Stimulated activated CD4-positive, alpha-beta T cell treated with anti-CD3 and anti-CD28 coated beads, Interleukin-1b, Interleukin-23, amount 100 ng/mL, for 4 hours (primary cell): ENCODE measurements at regions not wholly inside any gene's neighbourhood (a gene's known extent, or its start where the extent isn't known, plus 50 kb on each side); places are given as distances from the start of the nearest gene placed in this dataset.
"Not testable (repeated sequence)": the region's sequence is repeated elsewhere in the genome, so short reads cannot be mapped to it uniquely, and the experiment has no call there.

Experiments used
- DNase-seq, 2 donors: peaks; one replicate each; pipeline ENCODE4 v3.0.0-alpha.2; 2020; ENCODE audit warnings: low read depth in 2 of 2

DNA sequence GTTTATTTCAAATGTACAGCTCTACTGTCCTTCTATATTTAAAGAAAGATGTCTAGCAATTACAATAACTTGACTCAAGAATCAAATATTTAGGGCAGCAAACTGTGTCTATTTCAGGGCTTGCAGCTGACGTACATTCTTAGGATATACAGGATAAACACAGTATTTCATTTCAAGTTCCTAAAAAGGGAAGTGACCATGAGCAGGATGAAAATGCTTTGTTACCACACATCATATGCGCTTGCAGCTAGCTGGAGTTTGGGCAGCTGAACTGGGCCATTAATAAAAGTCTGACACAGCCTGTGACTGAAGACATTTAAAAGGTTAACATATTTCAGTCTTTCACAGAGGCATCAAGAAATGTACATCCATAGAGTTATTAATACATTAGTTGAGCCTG lies 264.6 kb upstream of the TRIB2 start:
- no peak for DNase-seq

DNA sequence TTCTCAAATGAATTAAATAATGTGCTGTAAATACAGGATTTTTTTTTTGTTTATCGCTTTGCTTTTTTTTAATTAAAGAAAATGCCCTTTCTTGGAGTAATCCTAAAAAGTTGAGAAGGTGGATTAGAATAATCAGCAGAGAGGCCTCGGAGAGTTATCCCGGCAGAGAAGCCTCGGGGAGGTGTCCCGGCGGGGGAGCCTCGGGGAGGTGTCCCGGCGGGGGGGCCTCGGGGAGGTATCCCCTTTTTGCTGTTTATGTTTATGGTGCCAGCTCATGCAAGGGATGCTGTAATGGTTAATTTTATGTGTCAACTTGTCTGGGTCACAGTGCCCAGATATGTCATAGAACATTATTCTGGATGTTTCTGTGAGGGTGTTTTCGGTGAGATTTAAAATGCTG lies 263.0 kb upstream of the TRIB2 start:
- no peak for DNase-seq

DNA sequence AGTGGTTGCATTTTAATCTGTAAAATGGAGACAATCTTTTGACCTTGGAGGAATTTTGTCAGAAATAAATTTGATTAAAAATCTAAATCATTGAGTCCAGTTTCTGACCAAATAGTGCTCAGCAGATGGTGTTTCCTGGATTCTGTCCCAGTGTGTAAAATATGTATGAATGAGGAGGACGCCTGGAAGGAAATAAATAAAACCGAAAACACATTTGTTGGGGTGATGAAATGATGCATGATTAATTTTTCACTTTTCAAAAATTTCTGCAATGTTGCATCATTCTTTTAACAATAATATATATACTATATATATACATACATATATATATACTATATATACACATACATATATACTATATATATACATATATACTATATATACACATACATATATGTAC lies 261.1 kb upstream of the TRIB2 start:
- no peak for DNase-seq

DNA sequence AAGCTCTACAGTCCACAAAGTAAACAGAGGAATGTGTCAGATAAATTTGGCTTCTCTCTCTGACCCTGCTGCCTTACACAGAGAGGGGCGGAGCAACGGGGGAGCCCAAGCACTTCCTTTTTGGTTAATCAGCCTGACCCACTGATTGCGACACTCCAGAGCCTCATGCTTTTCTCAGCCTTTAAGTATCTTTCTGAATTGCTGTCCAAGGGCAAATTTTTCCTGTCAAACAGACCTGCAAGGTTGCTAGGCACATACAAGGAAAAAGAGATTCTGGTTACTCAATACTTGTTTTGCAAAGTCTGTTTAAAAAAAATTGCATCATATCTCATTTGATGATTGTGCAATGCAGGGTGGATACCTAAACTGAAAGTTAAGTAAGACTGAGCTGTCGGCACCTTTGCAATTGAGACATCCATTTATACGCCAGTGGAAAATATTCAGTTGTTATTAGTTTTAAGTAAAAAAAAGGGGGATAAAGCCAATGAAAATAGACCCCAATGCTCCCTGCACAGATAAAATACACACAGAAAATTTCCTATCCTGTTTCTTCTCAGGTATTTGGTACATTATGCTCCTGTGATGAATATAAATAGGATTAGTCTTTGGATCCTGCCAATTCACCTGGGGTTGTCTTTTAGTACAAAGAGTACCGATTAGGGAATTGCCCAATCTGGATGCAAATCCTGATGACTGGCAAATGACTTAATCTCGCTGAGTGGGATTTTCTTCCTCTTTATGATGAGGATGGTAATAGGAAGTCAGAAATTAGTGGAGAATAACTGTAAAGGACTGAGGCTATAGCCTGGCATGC lies 260.2 kb upstream of the TRIB2 start:
- DNase-seq = peak; percentile 41 to 47

DNA sequence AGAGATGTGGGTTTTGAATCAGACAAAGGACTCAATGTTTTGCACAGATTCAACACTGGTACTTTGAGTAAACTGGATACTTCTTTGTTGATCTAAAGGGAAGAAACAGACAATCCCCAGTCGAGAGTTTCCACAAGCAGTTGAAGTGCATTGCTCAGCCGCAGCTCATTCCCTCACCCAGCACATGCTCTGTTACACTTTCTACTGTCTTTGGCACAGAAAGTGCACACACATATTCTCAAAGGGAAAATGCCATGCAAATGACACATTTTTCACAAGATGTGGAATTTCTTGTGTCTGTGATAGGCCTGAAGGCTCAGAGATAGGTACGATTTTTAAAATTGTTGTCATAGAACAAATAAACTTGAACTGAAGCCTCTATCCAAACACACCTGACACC lies 258.9 kb upstream of the TRIB2 start:
- DNase-seq = no peak

DNA sequence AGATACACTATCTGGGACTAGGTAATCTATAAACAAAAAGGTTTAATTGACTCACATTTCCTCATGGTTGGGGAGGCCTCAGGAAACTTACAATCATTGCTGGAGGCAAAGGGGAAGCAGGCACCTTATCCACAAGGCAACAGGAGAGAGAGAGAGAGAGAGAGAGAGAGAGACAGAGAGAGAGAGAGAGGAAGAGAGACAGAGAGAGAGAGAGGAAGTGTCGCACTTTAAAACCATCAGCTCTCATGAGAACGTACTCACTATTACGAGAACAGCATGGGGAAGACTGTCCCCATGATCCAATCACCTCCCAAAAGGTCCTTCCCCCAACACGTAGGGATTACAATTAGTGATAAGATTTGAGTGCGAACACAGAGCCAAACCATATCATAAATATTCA lies 253.5 kb upstream of the TRIB2 start:
- no peak for DNase-seq

DNA sequence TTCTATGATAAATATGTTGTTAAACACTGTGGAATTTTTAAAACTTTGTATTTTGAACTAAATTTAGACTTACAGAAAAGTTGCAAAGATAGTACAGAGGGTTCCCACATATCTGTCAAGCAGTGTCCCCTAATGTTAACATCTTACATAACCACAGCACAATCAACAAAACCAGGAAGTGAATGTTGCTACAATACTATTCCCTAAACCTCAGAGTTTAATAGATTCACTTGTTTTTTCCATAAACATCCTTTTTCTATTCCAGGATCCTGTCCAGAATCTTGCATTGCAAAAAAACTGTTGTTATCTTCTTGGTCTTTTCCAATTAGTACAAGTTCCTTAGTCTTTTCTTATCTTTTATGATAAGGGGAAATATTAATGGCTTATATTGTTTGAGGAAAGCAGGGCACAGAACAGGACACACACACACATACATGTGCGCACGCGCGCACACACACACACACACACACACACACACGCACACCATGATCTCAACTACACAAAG lies 251.1 kb upstream of the TRIB2 start:
- DNase-seq = no peak

DNA sequence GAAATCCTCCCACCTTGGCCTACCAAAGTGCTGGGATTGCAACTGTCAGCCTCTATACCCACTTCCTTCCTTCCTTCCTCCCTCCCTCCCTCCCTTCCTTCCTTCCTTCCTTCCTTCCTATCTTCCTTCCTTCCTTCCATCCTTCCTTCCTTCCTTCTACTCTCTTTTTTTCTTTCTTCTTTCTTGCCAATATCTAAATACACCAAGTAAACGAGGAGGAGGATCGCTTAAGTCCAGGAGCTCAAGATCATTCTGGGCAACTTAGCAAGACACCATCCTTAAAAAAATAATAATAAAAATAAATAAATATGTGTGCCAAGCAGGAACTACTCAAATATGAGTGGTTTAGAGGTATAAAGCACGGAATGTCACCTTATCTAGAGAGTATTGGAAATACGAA lies 249.4 kb upstream of the TRIB2 start:
- no peak for DNase-seq

DNA sequence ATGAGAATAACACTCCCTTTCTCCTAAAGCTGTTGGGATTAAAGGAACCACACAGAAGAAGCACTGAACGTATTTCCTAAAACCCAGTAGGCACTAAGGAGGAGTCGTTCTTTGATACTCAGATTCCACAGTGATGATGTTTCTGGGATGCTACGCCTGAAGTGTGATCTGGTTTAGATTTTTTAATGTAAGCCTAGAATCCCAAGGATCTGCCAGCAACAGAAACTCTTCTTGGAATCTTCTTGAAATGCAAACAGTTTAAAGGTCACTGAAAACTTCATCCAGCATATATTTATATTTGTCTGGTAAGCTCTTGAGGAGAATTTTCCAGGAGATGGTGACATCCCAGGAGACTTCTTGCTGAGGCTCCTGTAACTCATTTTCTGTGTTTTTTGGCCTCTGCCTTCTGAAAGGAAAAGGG lies 247.6 kb upstream of the TRIB2 start:
- DNase-seq = no peak

DNA sequence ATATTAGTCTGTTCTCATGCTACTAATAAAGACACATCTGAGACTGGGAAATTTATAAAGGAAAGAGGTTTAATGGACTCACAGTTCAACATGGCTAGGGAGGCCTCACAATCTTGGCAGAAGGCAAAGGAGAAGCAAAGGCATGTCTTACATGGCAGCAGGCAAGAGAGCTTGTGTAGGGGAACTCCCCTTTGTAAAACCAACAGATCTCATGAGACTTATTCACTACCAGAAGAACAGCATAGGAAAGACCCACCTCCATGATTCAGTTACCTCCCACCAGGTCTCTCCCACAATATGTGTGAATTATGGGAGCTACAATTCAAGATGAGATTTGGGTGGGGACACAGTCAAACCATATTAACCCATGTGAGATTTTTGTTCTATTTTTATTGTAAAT lies 244.5 kb upstream of the TRIB2 start:
- DNase-seq = not testable (repeated sequence)

DNA sequence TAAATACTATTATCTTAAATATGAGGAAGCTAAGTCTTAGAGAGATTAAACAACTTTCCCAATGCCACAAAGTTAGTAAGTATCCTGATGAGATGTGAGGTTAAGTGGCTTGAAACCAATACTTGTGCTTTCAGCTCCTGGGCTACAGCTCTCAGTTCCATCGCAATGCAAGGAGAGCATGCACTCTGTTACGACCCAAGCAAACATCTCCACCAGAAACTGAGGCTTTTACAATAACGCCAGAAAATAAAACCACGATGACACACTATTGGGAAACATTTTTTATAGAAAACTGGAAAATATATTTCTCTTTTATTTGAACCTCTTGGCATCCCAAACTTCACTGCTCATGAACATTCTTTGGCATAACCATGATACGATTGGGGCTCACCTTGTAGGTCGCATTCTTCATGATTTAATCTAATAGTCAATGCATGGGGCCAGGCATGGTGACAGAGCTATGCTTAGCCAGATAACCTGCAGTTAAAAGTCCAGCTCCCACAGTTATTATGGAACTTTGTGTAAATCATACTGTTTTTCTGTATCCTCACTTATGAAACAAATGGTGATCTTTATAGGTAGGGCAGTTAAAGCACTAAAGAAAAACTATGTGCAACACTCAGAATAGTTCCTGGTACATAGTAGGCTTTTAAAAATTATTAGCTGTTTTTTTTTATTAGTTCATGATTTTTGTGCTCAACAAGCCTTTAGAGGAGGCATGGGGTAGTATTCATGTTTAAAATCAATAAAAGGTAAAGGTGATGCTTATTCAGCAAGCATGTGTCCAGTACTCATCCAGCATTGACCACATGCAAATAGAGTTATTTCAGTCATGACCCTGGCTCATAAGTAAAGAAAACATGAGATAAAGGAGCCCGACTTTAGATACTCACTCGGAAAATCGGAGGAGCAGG lies 238.3 kb upstream of the TRIB2 start:
- no peak for DNase-seq

DNA sequence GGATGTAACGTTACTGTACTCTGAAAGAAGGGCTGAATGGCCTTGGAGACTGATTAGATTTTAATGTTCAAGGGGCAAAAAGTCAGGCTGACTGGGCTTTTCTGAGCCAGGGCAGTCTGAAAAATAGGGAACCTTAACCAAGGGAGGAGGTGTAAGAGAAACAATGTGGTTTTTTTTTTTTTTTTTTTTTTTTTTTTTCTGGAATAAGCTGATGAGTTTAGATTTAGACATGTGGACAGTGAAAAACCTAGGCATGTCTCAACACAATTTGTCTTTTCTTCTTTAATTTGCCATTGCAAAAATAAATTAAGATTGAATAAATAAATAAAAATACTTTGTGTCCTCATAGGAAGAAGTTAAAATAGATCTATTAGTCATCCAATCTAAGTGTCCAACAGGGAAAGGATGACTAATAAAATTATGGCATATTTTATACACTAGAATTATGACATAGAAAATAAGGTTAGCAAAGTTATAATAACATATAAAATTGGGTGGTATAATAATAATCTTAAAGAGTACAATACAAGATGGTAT lies 237.6 kb upstream of the TRIB2 start:
- no peak for DNase-seq

DNA sequence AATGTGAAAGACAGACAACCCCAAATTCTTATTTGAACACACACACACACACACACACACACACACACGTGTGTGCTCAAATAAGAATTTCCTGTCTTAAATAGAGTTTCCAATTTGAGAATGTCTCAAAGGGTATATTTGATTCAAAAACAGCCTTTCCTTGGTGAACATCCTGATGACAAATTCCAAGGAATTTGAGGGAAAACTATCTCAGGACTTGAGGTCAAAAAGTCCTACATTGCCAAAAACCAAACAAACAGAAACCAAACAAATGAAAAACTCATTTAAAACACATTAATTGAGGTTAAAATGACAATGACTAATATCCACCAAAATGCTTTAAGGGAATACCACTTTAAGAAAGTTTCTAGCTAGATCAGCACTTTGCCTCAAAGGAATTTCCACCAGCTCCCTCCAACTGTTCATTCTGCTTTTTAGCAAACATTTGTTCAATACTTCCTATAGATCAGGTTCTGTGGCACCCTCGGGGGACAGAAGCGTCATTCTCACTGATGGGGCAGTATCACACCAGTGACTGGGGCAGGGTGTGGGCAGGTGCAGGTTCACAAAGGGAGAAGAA lies 232.1 kb upstream of the TRIB2 start:
- DNase-seq = no peak

DNA sequence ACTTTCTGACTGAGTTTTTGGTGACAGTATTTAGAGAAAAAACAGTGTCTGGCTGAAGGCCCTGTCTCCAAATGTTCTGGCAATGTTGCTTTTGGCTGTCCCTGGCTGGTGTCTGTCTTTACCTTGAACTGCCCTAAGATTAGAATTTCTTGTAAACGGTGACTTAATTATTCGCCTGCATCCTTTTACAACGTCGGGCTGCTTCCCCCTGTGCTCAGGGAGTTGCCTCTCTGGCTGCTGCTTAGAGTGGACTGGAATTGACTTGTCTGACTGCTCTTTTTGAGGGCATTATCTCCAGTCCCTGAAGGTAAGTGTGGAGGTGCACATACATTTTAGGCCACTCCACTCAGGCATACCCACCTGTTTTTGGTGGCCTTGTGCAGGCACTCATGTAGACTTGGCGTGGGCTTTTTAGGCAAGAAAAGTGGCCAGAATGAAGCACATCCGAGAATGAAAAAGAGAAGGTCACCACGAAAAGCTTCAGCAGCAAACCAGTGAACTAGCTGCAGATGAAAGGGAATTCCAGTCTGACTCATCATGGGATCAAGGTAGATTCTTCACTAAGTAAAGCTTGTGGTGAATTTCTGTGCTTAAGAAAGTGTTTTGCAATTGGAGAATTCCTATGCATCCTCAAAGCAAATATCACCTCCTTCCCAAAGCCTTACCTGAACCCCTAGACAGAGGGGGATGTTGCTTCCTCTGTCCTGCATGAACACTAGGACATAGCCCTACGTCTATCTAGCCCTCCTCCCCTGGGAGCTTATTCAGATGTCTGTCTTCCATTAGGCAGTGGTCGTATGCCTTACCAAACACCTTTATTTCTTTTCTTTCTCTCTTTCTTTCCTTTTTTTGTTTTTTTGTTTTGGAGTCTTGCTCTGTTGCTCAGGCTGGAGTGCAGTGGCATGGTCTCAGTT lies 230.3 kb upstream of the TRIB2 start:
- no peak for DNase-seq

DNA sequence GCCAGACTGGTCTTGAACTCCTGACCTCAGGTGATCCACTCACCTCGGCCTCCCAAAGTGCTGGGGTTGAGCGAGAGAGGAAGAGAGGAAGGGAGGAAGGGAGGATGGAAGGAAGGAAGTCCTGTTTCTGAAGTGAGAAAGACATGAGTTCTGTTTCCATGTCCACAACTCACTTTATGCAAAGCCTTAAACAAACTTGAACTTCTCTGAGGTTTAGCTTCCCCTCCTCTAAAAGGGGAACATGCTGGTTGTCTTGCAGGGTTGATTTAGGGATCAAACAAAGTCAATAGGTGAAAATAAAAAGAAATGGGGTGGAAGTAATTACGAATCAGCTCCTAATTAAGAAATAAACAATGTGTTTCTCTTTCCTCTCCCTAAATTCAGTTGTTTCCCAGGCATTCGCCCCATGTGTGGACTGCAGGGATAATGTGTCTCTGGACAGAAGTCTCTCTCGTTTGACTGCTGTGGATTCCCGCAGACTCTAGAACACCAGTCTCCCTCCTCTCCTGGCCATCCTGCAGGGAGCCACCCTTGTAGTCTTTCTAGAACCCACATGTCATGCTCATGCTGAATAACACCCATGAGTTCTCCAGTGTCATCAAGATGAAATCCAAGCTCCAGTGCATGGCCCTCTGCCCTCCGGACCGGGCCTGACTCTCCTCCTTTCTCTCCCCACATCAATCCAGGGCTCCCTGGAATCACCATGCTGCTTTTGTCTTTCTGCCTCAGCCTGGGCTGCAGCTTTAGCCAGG lies 229.3 kb upstream of the TRIB2 start:
- DNase-seq = no peak

DNA sequence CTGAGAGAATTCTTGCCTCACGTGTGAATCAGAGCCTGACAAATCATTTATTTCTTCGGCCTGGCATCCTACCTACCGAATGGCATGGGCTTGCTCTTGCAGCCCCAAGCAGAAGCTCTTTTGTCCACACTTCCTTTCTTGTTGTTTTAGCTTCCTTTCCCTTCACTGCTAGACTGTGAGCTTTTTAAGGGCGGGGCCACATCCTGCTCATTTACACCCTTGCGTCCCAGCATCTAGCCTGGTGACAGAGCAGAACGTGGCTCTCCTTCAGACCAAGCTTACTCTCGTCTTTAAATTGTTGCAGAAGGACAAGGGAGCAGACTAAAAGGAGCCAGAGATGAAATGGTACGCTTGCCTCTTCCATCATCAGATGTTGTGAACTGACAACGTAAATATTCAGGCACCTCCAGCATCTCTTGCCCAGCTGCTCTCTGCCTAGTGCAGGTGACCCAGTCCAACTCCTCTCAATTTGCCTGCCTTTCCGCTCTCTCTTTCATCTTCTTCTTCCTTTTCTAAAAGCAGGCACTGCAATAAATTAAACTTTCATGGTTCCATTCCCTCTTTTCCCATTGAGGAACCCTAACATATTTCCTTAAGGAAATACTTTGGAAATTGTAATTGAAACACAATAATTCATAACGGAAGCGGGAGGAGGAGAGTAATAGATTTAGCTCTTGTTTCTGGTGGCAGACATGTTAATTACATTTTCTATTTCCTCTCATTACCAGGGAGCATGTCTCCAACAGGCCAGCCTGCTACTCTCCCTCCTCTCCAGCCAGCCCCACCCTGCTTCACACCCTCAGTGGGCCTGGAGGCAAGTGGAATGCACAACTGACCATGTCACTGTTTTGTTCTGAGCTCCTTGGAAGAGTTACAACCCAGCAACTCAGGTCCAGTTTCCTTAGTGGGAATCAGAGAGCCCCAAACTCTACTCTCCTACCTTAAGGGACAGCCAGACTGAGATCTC lies 228.1 kb upstream of the TRIB2 start:
- DNase-seq = no peak

DNA sequence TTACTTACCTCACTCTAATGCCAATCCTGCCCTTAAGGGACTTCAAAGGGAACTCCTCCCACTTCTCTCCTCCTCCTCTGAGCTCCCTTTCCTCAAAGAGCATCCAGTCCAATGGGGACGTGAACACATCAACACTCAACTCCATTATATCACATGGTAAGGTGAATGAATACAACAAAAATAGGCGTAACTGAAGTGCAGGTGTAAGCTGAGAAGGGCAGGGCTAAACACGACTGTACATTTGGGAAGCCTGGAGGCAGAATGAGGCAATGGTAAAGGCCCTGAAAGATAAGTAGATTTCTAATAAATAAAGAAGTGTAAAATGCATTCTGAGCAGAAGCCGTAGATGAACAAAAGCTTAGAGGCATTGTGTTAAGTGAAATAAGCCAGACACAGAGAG lies 226.1 kb upstream of the TRIB2 start:
- DNase-seq = no peak

DNA sequence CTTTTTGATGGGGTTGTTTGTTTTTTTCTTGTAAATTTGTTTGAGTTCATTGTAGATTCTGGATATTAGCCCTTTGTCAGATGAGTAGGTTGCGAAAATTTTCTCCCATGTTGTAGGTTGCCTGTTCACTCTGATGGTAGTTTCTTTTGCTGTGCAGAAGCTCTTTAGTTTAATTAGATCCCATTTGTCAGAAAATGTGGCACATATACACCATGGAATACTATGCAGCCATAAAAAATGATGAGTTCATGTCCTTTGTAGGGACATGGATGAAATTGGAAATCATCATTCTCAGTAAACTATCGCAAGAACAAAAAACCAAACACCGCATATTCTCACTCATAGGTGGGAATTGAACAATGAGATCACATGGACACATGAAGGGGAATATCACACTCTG lies 224.4 kb upstream of the TRIB2 start:
- not testable (repeated sequence) for DNase-seq

DNA sequence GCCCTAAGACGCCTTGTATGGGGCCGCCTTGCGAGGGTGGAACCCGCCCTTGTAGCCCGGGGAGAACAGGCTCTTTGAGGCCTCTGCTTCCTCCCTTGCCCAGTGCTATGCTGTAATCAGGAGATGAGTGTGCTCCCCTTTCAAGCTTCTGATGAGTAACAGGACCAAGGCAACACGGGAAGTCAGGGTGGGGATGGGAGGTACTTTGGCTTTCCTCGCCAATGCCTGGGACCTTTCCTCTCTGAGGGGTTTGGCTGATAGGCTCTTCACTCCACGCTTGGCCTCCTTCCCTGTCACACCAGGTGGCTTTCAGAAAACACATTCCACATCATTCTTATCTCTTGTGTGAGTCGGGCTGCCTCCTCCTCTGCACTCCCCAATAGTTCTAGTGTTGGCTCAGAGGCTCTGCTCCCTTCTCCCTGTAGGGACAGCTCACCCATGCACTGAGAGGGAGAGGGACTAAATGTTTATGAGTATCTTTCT lies 223.7 kb upstream of the TRIB2 start:
- DNase-seq = peak in 1 of 2 donors; percentile 24
